ENCODE measurements at regions not wholly inside any gene's neighbourhood (a gene's known extent, or its start where the extent isn't known, plus 50 kb on each side); places are given as distances from the start of the nearest gene placed in this dataset.

GRCh38 chr6:74785236-74785635, 420.6 kb downstream of the COL12A1 start:
- in situ Hi-C loops (cut with MboI; ENCODE audit: low pct_ligation_motif_present in 1 of 4, low pct_unique_long_range_greater_than_20kb in 1 of 4, low sequenced_read_pairs in 3 of 4): no loop called here
- 56 to 69% methylated on average over 2 to 3 of the region's 3 CpGs for WGBS, 2 donors (ENCODE audit: low coverage in 1 of 2)
- H3K4me1 ChIP-seq: no peaks in the 10 kb centered on the region
- H3K4me3 ChIP-seq: no peak overlapping the region
- no peak for DNase-seq
- H3K9me3 ChIP-seq: no peaks in the 10 kb centered on the region
- intact Hi-C loops (cut with DNase I; ENCODE audit: low total_unique reads): no loop called here
- H3K27ac ChIP-seq: no peak overlapping the region
- TF ChIP-seq EP300 (IDR thresholded peaks at IDR 0.05; ENCODE audit: low read depth) (no peak), POLR2A (IDR thresholded peaks at IDR 0.05) (no peak), CTCF (IDR thresholded peaks at IDR 0.05) (no peak), POLR2AphosphoS5 (IDR thresholded peaks at IDR 0.05) (no peak)
- no peaks in the 10 kb centered on the region for H3K27me3 ChIP-seq
- no peaks in the 10 kb centered on the region for H3K36me3 ChIP-seq

GRCh38 chr6:74782346-74782745, 423.5 kb downstream of the COL12A1 start:
- in situ Hi-C loops (cut with MboI; ENCODE audit: low pct_ligation_motif_present in 1 of 4, low pct_unique_long_range_greater_than_20kb in 1 of 4, low sequenced_read_pairs in 3 of 4): no loop called here
- no peaks in the 10 kb centered on the region for H3K4me1 ChIP-seq
- intact Hi-C loops (cut with DNase I; ENCODE audit: low total_unique reads): no loop called here
- no peak for DNase-seq
- no peaks in the 10 kb centered on the region for H3K27me3 ChIP-seq
- WGBS, 2 donors (ENCODE audit: low coverage in 1 of 2): 50 to 63% methylated on average over 1 of the region's 1 CpG
- no peak overlapping the region for H3K4me3 ChIP-seq
- no peaks in the 10 kb centered on the region for H3K36me3 ChIP-seq
- no peaks in the 10 kb centered on the region for H3K9me3 ChIP-seq
- no peak for TF ChIP-seq EP300 (IDR thresholded peaks at IDR 0.05; ENCODE audit: low read depth)
- H3K27ac ChIP-seq: no peak overlapping the region

GRCh38 chr6:74780831-74781230, 425.0 kb downstream of the COL12A1 start:
- no peaks in the 10 kb centered on the region for H3K4me1 ChIP-seq
- no peak overlapping the region for H3K4me3 ChIP-seq
- H3K36me3 ChIP-seq: no peaks in the 10 kb centered on the region
- no peak for DNase-seq
- in situ Hi-C loops (cut with MboI; ENCODE audit: low pct_ligation_motif_present in 1 of 4, low pct_unique_long_range_greater_than_20kb in 1 of 4, low sequenced_read_pairs in 3 of 4): no loop called here
- no peaks in the 10 kb centered on the region for H3K27me3 ChIP-seq
- intact Hi-C loops (cut with DNase I; ENCODE audit: low total_unique reads): no loop called here
- no peak overlapping the region for H3K27ac ChIP-seq
- no peaks in the 10 kb centered on the region for H3K9me3 ChIP-seq
- no peak for TF ChIP-seq POLR2A (IDR thresholded peaks at IDR 0.05)

GRCh38 chr6:74768738-74769137, 437.1 kb downstream of the COL12A1 start:
- Histone ChIP-seq H3K4me1 (no peaks in the 10 kb centered on the region), H3K4me3 (no peak overlapping the region), H3K27ac (no peak overlapping the region), H3K9me3 (no peaks in the 10 kb centered on the region), H3K27me3 (no peaks in the 10 kb centered on the region), H3K36me3 (no peaks in the 10 kb centered on the region)
- in situ Hi-C loops (cut with MboI; ENCODE audit: low pct_ligation_motif_present in 1 of 4, low pct_unique_long_range_greater_than_20kb in 1 of 4, low sequenced_read_pairs in 3 of 4) (no loop called here), intact Hi-C loops (cut with DNase I; ENCODE audit: low total_unique reads) (no loop called here)
- TF ChIP-seq EP300 (IDR thresholded peaks at IDR 0.05; ENCODE audit: low read depth): no peak
- no peak for TF ChIP-seq POLR2AphosphoS5 (IDR thresholded peaks at IDR 0.05)
- TF ChIP-seq POLR2A (IDR thresholded peaks at IDR 0.05): no peak
- TF ChIP-seq CTCF (IDR thresholded peaks at IDR 0.05): no peak
- no peak for DNase-seq

- intact Hi-C loops (cut with DNase I; ENCODE audit: low total_unique reads): no loop called here
Observed at GRCh38 chr6:74768120-74768519, 437.7 kb downstream of the COL12A1 start.

More at GRCh38 chr6:74768120-74768519, 437.7 kb downstream of the COL12A1 start:
- no peaks in the 10 kb centered on the region for H3K4me1 ChIP-seq
- no peaks in the 10 kb centered on the region for H3K27me3 ChIP-seq
- H3K27ac ChIP-seq: no peak overlapping the region
- DNase-seq: no peak
- no peak for TF ChIP-seq CTCF (IDR thresholded peaks at IDR 0.05)
- no peak for TF ChIP-seq POLR2A (IDR thresholded peaks at IDR 0.05)
- no peak for TF ChIP-seq EP300 (IDR thresholded peaks at IDR 0.05; ENCODE audit: low read depth)
- no peak for TF ChIP-seq POLR2AphosphoS5 (IDR thresholded peaks at IDR 0.05)
- no peak overlapping the region for H3K4me3 ChIP-seq
- WGBS, 2 donors (ENCODE audit: low coverage in 1 of 2): 66 to 83% methylated on average over 3 of the region's 3 CpGs
- in situ Hi-C loops (cut with MboI; ENCODE audit: low pct_ligation_motif_present in 1 of 4, low pct_unique_long_range_greater_than_20kb in 1 of 4, low sequenced_read_pairs in 3 of 4): no loop called here
- no peaks in the 10 kb centered on the region for H3K36me3 ChIP-seq
- no peaks in the 10 kb centered on the region for H3K9me3 ChIP-seq

Data from transverse colon (tissue), 4 donors.